Right renal cortex interstitium (tissue), 3 donors: ENCODE measurements at regions not wholly inside any gene's neighbourhood (a gene's known extent, or its start where the extent isn't known, plus 50 kb on each side); places are given as distances from the start of the nearest gene placed in this dataset.
"Not testable (repeated sequence)": the region's sequence is repeated elsewhere in the genome, so short reads cannot be mapped to it uniquely, and the experiment has no call there.

Source experiments
- DNase-seq, 3 donors: peaks; one replicate each; pipeline ENCODE4 v3.0.0-alpha.2; 2013; ENCODE audit warnings: low read depth in 3 of 3, low spot score in 2 of 3

- not testable (repeated sequence) for DNase-seq
These were observed 731.1 kb downstream of the MAFB start for GRCh38 chr20:39957911-39958310.

- DNase-seq = no peak
These were observed 734.4 kb downstream of the MAFB start for GRCh38 chr20:39954621-39955020.

- DNase-seq = no peak
These were observed 742.1 kb downstream of the MAFB start for GRCh38 chr20:39946931-39947330.

- DNase-seq = no peak
These were observed 742.8 kb downstream of the MAFB start for GRCh38 chr20:39946053-39946810.

DNA sequence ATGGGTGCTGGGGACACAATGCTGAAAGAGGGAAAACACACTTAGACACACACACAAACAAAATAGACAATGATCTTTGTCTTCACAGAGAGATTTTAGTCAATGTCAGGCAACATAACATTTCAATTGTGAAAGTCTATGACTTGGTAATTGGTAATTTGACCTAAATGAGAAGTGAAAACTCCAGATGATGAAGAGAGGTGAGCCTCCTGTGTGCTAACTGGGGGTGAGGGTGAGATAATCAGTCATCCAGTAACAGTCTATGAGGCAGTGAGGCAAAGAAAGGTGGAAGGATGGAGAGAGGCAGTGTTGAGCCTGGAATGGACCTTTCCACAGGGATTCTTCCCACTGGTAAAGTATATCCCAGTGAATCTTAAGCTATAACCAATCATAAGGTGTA, 744.2 kb downstream of the MAFB start:
- DNase-seq = no peak

DNA sequence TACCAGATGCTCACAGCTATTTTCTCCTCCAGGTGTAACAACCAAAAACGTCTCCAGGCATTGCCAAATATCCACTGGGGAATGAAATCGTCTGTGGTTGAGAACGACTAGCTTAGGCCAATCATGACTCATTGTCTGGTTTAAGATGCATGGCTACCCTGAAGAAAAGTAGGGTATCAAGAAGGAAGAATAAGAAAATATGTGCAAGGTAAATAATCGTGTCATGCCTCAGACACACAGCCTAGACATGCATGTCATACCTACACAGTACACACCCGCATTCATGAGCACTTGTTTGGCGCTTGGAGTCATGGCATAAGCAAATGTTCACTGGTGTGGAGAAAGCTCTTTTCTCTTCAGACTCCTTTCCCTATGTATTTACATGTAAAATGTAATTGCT, 745.7 kb downstream of the MAFB start:
- DNase-seq = no peak

- no peak for DNase-seq
These were observed 747.8 kb downstream of the MAFB start for GRCh38 chr20:39941245-39941644.

DNA sequence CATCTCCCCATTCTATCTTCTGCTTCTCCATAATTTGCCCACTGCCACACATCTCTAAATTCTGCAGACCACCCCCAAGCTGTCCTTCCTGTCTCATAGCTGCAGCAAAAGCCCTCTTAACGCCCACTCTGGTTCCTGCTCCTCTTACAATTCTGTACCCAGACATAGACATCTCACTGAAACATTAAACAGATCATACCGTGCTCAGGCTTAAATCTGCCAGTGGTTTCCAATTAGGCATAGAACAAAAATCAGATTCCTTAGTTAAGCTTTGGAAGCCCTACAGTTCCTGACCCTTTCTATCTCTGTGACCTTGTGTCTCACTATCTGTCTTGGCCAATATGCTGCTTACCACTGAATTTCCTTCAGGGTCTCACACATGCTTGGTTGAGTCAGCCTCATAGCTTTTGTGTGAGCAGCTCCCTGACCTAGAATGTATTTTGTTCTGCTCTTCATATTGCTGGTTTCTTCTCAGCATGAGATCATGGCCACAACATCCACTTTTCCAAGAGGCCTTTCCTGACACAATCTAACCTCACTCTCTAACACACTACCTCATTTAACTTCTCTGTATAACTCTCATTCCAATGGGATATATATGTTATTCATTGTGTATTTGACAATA, 749.7 kb downstream of the MAFB start:
- no peak for DNase-seq

DNA sequence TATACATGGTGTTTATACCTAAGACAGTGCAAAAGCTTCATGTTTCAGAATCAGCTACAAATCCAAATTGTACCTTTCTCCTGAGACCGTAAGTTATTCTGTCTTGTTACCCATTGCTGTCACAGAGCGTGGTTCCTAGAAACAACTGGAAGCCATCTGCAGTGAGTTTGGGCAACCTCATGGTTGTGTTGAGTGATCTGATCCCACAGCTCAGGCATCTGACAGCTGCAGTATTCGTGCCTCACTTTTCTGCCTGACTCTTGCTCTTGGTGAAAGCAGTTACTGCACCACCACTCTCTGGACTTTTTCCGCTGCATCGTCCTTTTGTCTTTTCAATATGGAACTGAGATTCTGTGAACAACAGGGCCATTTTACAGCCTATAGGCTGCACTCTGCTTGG, 752.6 kb downstream of the MAFB start:
- no peak for DNase-seq

DNA sequence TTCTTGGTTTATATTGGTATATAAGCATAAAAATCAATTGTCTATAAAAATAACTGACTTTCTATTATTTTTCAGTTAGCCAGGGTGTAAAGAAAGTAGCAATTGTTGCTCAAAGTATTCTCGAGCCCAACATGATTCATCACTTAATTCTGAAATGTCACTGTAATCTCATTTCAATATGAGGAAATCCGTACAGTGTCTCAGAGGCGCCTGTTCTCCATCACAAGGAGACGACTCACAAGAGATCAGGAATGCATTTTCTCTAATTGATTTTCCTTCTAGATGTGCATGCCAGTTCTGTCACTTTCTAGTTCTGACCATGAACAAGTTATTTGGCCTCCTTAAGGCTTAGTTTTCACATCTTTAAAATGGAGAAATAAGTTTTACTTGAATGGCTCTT, 753.1 kb downstream of the MAFB start:
- DNase-seq = no peak

DNA sequence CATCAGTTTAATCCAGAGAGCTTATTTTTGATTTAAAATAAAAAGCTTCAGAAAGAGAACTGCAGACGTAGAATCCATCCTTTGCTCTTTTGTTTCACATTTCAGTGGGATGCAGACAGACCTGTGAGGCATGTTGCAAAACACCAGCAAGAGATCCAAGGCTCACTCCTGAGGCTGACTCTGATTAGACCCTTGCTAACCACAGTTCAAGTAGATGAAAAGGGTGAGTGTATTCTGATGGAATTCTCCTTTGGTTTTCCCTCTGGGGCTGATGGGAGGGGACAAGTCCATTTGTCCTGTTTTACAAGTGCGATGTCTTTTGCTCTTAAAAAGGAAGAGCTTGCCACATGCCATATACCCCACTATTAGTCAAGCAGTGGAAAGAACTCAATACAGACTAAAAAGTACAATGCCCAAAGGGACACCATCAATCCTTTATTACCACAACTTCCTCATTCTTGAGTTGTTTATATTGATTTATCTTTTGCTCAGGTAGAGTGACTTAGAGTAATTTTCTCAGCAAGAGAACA, 772.7 kb downstream of the MAFB start:
- no peak for DNase-seq

DNA sequence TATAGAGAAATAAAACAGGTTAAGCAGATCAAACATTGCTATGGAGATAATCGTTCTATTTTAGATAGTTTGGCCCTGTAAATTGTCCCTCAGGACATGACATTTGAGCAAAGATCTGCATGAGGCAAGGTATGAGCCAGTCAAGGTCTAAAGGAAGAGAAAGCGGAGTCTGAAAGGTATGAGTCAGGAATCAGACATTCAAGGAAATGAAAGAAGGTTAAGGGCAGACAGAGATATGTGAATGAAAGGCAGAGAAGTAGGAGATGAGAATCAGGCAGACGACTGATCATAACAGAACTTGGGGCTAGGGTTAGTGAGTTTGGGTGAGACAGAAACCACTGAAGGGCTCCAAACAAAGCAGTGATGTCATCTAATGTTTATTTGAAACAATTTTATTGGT, 775.8 kb downstream of the MAFB start:
- no peak for DNase-seq

- no peak for DNase-seq
These were observed 777.5 kb downstream of the MAFB start for GRCh38 chr20:39911497-39911896.

GRCh38 chr20:39910536-39910935, 778.5 kb downstream of the MAFB start:
- DNase-seq = no peak

DNA sequence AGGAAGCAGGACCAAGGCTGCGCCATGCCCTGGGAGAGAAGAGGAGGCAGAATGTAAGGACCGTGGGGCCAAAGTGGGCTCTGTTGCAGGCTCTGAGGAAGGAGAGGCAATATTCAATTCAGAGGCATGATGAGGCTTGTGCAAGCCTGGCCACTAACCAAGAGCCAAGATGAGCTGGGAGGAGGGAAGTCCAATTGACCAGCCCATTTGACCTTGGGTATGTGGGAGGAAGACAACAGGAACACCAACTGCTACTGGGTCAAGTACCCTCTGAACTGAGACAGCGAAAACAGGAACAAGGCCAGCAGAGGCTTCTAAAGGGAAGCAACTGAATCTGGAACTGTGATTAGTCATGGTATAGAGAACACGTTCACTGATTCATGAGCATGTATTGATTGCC, 779.6 kb downstream of the MAFB start:
- DNase-seq = no peak

GRCh38 chr20:39904476-39905112, 784.4 kb downstream of the MAFB start:
- no peak for DNase-seq

GRCh38 chr20:39903806-39904465, 785.1 kb downstream of the MAFB start:
- no peak for DNase-seq

- DNase-seq = no peak
These were observed 789.2 kb downstream of the MAFB start for GRCh38 chr20:39899881-39900280.

DNA sequence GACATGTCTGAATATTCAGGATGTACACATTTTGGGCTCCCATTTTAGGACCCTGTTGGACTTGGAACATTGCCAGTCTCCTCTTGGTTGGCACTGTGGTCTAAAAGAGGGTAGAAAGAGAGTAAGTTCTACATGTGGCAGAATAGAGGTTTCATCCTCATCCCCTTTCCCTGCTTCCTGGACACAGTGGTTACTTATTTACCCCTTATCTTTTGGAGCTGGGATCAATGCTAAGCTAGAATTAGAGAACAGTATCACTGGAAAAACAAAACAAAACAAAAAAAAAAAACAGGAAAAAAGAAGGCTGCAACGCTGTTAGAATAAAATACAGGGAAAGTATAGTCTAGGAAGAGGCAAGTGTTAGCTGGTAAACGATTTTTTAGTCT, 790.6 kb downstream of the MAFB start:
- DNase-seq = no peak

DNA sequence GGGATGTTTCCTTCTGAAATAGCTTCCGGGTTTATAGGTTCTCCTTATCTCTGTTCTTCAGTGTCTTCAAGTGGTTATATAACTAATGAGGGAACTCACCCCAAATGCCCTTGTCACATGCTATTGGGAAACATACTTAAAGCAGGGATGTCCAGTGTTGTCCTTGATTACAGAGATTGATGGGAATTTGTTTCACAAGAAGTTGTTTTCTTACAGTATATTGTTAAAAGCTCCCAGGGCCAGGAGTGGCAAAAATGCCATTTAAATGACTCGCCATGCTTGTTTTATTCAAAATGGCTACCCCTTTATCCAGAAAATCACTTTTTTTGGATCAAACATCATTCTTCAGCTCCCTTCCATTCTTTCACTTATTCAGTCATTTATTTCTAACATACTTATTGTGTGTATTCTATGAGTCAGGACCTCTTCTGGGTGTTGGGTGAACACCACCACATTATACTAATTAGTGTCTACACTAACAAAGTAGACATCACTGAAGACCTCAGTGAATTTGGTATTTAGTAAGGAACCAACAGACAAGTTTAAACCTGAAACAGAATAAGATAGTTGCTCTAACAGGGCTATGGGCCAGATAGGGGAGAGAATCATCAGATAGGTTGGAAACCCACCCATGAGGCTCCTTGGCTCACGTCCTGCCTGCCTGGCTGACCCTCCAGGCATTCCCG, 791.1 kb downstream of the MAFB start:
- DNase-seq = no peak

DNA sequence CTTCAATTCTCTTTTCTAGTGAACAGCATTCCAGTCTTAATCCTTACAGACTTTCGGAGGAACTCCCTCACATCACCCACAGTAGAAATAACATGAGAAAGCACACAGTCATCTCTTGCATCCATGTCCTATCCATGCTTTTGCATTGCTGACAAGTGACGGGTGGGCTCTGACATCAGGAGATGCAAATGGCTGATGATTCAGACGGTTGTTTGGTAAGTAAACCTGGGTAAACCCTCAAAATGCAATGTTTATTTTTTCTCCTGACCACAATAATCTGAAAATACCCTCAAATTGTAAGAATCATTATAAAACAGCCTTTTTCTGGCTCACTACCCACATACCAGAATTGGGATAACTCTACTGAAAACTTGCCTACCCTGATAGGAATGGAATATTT, 792.0 kb downstream of the MAFB start:
- DNase-seq = no peak
